HG02588 (cell line): ENCODE measurements at regions not wholly inside any gene's neighbourhood (a gene's known extent, or its start where the extent isn't known, plus 50 kb on each side); places are given as distances from the start of the nearest gene placed in this dataset.
A peak's percentile ranks its signal among the peaks of the same experiment; 100 is the strongest.

Experiments
- ATAC-seq: cut with Tn5 transposase; IDR thresholded peaks from one replicate; pipeline ENCODE4 v1.9.1; 2021; ENCODE audit warnings: mild to moderate bottlenecking, moderate library complexity; ENCODE audit not compliant: unreplicated experiment

DNA sequence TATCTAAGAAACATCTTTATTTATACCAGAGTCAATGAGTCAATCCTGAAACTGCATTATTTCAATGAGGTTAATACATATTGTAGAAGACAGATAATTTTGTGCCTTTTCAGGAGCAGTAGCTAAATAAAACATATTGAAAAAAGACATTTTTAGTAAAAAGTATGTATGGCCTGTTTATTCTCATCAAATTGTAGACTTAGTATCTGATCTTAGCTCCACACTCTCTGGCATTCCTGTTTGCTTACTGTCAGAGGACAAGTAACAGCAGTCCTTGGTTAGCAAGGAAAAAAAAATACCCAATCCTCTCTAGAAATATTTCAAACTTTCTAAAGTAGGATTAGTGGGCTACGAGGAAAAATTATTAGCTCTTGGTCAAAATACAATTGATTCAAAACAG is 50.5 kb upstream of the GUCY1A1 start:
- no peak for ATAC-seq

DNA sequence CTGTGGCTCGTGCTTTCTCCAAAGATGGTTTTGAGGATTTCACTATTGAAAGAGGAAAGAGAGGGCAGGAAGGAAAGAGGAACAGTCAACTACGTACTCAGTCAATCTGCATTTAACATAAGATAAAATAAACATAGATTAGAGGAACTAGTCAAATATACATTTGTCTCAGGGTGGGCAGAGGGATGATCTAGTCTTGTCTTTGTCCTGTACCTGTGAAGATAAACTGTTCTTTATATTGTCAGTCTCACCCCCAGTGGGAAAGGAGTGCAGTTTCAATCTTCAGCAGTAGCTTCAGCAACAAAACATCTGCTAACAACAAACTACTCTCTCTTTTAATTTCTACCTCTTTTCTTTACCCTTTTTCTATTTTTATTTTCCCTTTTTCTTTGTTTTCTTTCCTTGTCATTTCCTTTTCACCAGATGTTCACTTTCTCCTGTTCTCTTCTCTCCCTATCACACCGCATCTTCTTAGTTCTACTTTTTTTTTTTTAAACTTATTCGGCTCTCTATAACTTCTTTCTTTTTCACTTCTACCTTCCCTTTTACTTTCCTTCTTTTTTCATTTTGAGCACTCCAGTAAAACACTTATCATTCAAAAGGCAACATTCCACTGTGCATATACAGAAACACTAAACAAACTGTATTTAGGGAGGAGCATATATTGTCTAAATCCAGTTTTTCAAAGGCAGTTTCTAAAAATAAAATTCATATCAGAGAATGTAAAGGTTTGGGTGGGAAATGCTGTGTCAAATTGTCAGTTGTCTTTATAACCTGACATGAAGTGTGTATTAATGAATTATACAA is 51.4 kb upstream of the GUCY1A1 start:
- ATAC-seq = peak; percentile 47

DNA sequence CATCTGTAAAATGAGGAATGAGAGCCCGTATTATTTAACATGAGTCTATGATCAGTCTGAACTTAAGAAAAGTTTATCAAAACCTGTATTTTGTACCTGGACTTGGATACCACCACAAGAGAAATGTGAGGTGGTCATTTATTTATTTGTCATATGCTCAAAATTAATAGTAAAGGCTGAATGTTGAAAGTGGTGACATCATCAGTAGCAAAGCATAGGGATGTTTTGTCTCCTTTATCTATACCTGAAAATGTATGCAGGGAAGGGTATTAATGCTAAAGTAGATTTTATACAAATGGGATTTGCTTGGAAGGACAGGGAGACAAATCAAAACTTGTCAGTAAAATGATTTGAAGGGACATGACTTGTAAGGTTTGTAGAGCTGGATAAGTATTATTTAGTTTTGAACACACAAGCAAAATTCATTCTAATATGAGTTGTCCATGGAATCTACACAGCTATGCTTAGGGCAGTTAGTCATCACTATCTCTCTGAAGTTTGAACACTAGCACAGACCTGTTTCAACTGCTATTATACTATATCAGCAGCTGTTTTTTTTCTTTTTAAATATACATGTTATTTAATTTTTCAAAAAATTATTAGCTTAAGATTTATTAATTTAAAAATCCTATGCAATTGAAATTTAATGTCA is 52.4 kb upstream of the GUCY1A1 start:
- ATAC-seq = no peak

DNA sequence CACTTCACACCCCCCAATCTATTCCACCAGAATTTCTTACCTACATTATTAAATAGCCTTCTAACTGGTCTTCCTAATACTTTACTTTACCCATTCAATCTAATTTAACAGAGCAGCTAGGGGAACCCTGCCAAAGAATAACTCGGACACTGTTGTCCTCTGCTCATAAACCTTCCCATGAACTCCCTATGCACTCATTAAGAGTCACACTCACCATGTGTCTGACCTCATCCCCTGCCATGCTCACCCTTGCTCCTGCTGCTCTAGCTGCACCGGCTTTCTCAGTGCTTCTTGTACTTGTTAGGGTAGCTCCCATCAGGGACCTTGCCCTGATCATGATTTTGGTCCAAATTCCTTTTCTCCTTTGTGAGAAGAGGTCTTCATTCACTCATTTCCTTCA is 54.6 kb upstream of the GUCY1A1 start:
- no peak for ATAC-seq

DNA sequence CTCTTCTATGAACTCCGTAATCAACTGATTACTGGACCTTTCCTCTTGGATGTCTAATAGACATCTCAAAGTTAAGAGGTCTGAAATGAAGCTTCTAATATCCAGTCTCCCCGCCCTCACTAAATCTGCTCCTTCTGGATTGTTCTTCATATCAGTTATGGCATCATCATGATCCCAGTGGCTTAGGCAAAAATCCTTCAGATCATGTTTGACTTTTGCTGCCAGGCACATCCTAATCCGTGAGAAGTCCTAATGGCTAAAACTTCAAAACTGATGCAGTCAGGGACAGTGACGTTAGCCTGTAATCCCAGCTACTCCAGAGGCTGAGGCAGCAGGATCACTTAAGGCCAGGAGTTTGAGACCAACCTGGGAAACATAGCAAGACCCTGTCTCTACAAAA is 55.1 kb upstream of the GUCY1A1 start:
- no peak for ATAC-seq

DNA sequence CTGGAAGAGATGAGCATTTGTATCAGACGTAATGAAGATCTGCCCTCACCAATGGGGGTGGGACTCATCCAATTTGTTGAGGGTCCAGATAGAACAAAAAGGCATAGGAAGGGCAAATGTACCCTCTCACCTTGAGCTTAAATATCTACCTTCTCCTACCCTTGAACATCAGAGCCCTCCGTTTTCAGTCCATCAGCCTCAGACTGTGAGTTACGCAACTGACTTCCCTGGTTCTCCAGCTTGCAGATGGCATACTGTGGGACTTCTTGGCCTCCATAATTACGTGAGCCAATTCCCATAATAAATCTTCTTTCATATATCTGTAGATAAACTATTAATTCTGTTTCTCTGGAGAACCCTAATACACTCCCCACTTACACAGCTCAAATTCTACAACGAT is 56.5 kb upstream of the GUCY1A1 start:
- no peak for ATAC-seq

DNA sequence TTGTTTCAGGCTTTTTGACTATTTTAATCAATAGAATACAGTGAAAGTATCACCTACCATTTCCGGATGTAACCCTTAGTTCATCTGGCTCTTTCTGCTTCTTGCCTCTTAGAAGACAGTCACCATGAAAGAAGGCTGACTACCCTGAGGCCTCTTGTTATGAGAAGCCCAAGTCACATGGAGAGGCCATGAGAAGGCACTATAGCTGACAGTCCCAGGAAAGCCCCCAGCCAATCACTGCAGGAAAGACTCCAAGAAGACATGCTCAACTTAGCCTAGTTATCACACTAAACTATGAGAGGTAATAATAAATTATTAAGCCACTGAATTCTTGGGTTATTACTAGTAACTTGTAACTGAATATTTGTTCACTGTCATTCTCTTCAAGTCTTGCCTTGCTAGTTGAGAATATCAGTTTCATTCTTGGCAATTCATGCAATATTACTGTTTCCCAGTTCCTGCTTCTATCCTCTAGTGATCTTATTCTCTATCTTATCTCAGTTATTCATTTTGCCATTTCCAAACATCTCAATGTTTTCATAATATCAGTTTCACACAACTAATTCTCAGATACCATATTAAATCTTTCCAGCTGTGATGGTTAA is 57.1 kb upstream of the GUCY1A1 start:
- ATAC-seq = peak; percentile 78

DNA sequence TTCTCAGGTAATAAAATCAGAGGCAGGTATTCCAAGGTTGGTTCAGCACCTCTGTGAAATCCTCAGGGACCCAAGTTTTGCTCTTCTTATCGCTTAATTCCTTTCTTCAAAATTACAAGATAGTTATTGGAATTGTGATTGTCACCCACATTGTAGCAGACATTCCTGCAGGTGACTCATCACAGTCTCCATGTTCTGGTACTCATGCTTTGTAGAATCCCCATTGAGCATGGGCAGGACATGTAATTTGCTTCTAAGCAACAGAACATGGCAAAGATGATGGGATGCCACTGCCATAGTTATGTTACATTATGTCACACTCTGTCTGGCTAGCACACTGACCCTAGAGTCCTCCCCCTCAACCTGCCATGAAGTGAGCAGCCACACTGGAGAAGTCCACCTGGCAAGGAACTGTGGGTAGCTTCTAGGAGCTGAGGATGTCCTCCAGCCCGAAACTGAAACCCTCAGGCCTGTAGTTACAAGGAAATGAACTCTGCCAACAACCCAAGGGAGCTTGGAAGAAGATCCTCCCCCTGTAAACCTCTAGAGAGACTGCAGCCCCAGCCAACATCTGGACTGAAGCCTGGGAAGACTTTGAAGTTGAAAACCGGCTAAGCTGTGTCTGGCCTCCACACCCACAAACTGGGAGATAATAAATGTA is 58.3 kb upstream of the GUCY1A1 start:
- no peak for ATAC-seq

DNA sequence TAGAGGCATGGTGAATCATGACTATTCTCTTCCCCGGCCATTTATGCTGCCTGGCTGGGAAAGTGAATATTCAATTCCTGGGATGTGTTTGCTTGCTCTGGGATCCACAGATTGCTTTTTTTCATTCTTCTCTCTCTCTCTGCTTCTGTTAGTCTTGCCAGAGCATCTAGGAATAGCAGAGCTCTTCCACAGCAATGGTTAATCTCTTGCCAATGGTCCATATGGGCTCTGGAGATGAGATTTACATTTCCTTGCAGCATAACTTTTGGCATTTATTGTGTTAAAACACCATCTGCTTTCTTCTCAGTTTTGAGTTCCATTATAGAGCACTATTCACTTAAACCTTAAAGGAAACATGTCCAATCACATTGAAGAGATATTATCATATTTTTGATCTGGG is 59.2 kb upstream of the GUCY1A1 start:
- no peak for ATAC-seq

DNA sequence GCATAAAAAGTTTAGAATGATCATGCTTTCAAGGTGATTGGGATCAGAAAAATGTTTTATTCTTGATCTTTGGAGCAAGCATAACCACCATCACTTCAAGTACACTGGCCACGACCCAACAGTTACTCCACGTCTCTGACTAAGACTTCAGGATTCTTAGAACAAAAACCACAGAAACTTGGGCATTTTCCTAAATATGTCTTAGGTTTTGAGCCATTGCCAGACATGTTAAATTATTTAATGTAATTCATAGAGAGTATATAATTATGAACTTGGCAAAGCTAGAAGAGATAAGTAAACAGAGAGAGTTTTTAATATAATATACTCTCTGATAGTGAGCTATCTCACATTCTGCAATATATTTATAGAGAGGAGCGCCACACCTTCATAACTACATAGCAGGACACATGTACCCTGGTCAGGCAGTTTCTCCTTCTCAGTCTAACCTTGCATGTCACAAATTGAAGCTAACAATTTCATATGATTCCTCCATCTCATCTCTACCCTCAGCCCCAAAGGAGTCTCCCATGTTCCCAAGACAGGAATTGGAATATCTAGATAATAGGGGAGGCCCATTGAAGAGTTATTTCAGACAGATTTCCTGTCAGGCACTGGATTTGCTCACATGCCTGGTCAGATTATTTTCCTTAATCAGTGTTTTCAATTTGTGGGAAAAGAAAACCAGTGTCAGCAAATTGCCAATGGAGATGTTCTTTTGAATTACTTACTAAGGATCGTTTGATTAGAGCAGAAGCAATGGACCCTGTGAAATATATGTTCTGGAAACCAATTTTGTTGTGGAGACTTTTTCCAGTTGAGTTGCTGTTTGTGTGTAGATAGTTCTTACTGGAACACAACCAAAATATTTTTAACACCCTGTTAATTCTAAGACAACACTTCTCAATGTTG is 61.7 kb upstream of the GUCY1A1 start:
- ATAC-seq = no peak

DNA sequence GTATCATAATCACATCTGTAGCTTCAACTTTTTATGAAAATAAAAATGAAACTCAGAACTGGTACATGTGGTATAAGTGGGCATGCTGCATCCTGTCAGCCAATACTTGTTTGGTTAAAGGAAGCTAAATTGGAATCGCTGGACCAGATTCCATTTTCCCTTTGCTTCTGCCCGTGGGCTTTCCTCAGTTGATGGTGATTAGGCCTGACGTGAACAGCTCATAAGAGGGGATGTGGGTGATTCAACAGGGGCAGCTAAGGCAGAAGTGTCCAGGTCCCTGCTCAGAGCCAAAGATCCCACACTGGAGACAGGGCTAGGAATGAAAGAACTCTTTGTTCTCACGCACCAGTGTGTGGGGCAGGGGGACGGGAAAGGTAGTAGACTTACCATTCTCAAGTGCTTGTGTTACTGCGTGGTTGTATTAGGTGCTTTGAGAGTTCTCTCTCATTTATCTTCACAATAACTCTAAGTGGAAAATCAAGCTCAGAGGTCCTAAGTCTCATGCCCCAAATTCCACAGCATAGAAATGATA is 63.2 kb upstream of the GUCY1A1 start:
- no peak for ATAC-seq

DNA sequence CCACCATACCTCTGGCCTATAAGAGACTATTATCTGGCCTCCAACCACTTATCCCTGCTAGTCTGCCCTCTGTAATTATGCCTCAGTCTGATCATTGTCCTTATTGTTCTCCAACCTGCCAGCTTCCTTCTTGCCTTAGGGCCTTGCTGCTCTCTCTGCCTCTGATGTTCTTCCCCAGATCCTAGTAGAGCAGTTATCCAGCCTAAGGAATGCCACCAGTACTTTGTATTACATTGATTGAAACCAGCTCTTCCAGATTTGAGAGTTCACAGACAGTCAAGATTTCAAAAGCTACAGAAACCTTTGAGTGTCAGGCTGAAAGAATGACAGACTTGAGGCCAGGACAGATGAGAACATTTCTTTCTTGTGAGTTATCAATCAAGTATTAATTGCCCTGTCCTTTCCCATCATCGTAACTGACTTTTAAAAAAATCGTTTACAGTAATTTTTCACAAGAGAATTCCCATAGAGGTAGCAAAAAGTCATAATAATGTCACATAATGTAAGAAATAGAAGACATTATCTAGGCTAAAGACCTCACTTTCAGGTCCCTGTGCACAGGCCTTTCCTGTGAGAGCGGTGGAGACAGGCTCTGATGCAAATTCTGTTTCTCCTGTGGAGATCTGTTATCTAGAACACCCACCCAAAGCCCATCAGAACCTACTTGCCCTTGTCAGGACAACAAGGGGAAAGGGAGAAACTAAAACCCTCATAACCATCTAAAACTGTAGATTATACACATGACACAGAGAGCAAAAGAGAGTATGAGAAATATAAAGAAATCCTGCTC is 64.1 kb upstream of the GUCY1A1 start:
- no peak for ATAC-seq

DNA sequence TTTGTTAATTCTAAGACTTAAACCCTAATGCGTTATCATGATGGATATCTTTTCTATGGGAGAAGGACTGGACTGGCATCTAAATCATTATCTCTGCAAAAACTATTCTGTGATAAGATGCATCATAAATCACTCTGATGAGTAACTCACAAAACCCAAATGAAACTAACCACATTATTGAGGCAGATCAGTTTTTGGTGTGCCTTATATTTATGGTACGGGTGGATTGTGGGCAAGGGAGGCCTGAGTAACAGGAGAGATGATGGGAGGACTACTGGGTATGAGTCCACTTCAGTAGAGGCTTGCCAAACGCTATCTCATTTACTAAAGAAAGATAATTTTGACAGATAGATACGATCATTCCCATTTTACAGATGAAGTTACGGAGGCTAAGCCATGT is 66.4 kb upstream of the GUCY1A1 start:
- no peak for ATAC-seq

DNA sequence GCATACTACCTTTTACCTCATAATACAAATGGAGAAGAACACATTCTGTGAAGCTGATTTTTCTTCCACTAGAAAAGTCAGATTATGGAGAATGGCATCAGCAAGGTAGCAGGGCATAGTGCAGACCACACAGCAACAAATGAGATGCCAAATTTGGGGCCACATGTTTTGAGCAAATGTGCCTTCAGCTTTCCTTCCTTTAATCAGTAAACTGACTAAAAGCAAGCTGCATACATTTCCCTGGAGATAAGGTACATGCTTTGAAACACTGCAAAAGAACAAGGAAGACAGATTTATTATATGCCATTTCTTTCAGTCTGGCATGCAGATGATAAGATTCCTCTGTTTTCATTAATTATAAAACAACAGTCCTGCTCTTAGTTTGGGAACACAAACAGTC is 67.1 kb upstream of the GUCY1A1 start:
- ATAC-seq = no peak

DNA sequence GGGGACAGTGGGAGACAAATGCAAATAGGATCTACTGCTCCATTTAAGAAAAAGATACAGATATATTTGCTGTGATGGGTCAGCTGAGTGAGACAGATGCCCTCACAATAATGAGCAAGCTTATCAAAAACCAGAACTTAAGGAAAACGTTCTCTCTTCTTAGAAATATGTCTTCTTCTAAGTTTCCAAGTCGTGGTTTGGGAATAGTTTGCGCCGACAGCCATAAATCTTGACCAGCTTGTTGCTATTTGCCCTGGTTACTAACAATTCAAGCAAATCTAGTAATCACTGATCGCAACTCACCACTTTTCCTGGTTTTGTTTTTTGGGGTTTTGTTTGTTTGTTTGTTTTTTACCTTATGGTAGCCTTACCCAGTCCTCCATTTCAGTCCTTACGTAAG is 67.6 kb upstream of the GUCY1A1 start:
- no peak for ATAC-seq

DNA sequence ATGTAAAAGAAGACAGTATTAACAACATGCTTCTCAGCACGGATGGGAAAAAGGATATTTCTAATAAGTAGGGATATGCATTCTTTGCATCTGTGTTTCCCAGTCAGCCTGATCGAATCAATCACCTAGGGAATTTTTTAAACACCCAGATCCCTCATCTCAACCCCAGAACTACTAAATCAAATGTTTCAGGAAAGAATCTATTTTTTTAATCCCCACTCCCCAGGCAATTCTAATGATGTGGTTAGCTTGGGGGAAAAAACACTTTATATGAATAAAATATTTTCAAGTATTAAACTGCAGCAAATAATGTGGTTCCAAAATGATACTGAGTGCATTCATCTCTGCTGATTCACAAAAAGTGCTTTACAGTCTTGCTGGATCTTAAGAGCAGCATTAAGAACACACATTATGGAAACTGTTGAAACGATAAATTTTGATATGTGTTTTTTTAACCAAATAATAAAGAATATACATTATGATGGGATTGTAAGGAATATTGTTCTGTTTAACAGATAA is 68.7 kb upstream of the GUCY1A1 start:
- no peak for ATAC-seq

DNA sequence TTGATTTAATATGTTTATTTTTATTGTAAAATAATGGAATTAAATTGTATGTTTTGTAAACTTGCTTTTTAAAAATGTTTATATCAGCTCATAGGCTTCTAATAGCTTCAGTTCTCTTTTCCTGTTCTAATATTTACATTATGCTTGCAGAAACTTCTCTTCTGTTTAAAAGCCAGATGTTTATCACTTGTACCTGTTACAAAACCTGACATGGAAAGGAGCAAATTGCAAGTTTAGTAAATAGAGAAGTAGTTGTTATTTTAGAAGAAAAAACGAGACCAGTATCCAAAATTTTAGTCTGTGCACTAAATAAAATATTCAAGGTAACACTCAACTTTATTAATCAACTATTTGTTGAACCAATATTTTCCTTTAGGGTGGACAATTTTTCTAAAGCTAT is 69.4 kb upstream of the GUCY1A1 start:
- ATAC-seq = no peak

DNA sequence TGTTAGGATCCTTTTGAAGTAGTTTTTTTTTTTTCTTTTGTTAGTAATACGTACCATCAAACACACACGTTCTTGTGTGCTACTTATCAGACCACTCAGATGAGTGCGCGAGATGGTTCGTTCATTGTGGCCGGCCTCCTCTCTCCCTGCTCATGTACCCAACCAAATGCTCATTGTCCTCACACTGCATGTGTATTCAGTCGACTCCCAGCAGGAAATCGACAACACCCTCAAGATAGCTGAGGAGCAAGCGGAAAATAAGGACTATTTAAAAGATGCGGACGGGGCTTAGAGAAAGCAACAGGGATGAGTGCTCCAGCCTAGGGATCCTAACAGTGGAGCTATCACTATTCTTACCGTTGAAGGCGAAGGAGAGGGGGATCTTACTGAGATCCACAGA is 72.9 kb upstream of the GUCY1A1 start:
- no peak for ATAC-seq

DNA sequence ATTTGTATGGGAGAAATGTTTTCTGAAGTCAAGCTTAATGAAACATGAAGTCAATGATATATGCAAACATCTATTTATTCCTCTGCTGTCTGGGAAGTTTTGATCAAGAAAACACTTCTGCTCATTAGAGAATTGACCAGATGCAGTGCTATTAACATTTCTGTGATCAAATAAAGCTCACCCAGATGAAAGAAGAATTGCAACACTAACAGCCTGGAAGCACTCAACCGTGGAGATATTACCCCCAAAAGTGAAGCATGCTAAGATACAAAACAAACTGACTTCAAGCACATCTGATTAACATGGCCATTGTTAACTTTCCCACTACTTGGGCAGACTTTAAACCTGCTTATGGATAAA is 73.7 kb upstream of the GUCY1A1 start:
- ATAC-seq = no peak
